ENCODE measurements at regions not wholly inside any gene's neighbourhood (a gene's known extent, or its start where the extent isn't known, plus 50 kb on each side); places are given as distances from the start of the nearest gene placed in this dataset.

GRCh38 chr10:8133146-8133545 is 78.7 kb downstream of the GATA3 start:
- H3K4me3 ChIP-seq (ENCODE audit: low read depth, low read length), result no peak overlapping the region
- H3K36me3 Mint-ChIP-seq (ENCODE audit: insufficient read depth, unreplicated experiment), result no peaks in the 10 kb centered on the region
- no peaks in the 10 kb centered on the region for H3K27me3 ChIP-seq (replicated peaks; ENCODE audit: control insufficient read depth, insufficient read depth, low read length)
- intact Hi-C loops (cut with micrococcal nuclease; ENCODE audit: unreplicated experiment), result no loop called here
- ChIA-PET POLR2A (no interaction called here), CTCF (no interaction called here)
- no peaks in the 10 kb centered on the region for H3K4me1 ChIP-seq
- no TSS peak for BruUV-seq (replicated peaks)
- H3K27me3 Mint-ChIP-seq (ENCODE audit: insufficient read depth, unreplicated experiment), result no peaks in the 10 kb centered on the region
- TF ChIP-seq CTCF (IDR thresholded peaks at IDR 0.05; ENCODE audit: insufficient read depth in 1 of 2, low read depth in 1 of 2, low read length in 1 of 2, severe bottlenecking in 1 of 2, unreplicated experiment in 1 of 2), result no peak
- no peak overlapping the region for H3K27ac Mint-ChIP-seq (ENCODE audit: unreplicated experiment)
- H3K36me3 ChIP-seq (ENCODE audit: control insufficient read depth, insufficient read depth, low read length), result no peaks in the 10 kb centered on the region
- DNase-seq, result no peak
- no peaks in the 10 kb centered on the region for H3K9me3 ChIP-seq
- no peaks in the 10 kb centered on the region for H3K4me1 Mint-ChIP-seq (ENCODE audit: low read depth, unreplicated experiment)
- no peak overlapping the region for H3K4me3 Mint-ChIP-seq (ENCODE audit: unreplicated experiment)
- no peaks in the 10 kb centered on the region for H3K9me3 Mint-ChIP-seq (ENCODE audit: unreplicated experiment)

GRCh38 chr10:8136736-8137135 is 82.2 kb downstream of the GATA3 start:
- DNase-seq, result no peak
- POLR2A ChIA-PET, result no interaction called here
- Mint-ChIP-seq H3K36me3 (ENCODE audit: insufficient read depth, unreplicated experiment) (no peaks in the 10 kb centered on the region), H3K4me1 (ENCODE audit: low read depth, unreplicated experiment) (no peaks in the 10 kb centered on the region), H3K27ac (ENCODE audit: unreplicated experiment) (no peak overlapping the region), H3K4me3 (ENCODE audit: unreplicated experiment) (no peak overlapping the region), H3K27me3 (ENCODE audit: insufficient read depth, unreplicated experiment) (no peaks in the 10 kb centered on the region), H3K9me3 (ENCODE audit: unreplicated experiment) (no peaks in the 10 kb centered on the region)
- Histone ChIP-seq H3K27me3 (replicated peaks; ENCODE audit: control insufficient read depth, insufficient read depth, low read length) (no peaks in the 10 kb centered on the region), H3K4me3 (ENCODE audit: low read depth, low read length) (no peak overlapping the region), H3K4me1 (no peaks in the 10 kb centered on the region), H3K9me3 (no peaks in the 10 kb centered on the region), H3K36me3 (ENCODE audit: control insufficient read depth, insufficient read depth, low read length) (no peaks in the 10 kb centered on the region)
- CTCF ChIA-PET, result no interaction called here
- no TSS peak for BruUV-seq (replicated peaks)
- TF ChIP-seq CTCF (IDR thresholded peaks at IDR 0.05; ENCODE audit: insufficient read depth in 1 of 2, low read depth in 1 of 2, low read length in 1 of 2, severe bottlenecking in 1 of 2, unreplicated experiment in 1 of 2), result no peak
- intact Hi-C loops (cut with micrococcal nuclease; ENCODE audit: unreplicated experiment), result loop anchor here (5.0 kb wide), 1 partner anchor 46 kb away; no protein-coding TSS in a partner anchor

- H3K27me3 Mint-ChIP-seq (ENCODE audit: insufficient read depth, unreplicated experiment), result no peaks in the 10 kb centered on the region
- no peak overlapping the region for H3K27ac Mint-ChIP-seq (ENCODE audit: unreplicated experiment)
- Histone ChIP-seq H3K36me3 (ENCODE audit: control insufficient read depth, insufficient read depth, low read length) (no peaks in the 10 kb centered on the region), H3K4me1 (no peaks in the 10 kb centered on the region), H3K9me3 (no peaks in the 10 kb centered on the region), H3K27me3 (replicated peaks; ENCODE audit: control insufficient read depth, insufficient read depth, low read length) (no peaks in the 10 kb centered on the region), H3K4me3 (ENCODE audit: low read depth, low read length) (no peak overlapping the region)
- no TSS peak for BruUV-seq (replicated peaks)
- ChIA-PET CTCF (no interaction called here), POLR2A (no interaction called here)
- DNase-seq, result no peak
- intact Hi-C loops (cut with micrococcal nuclease; ENCODE audit: unreplicated experiment), result loop anchor here (5.0 kb wide), 1 partner anchor 45 kb away; no protein-coding TSS in a partner anchor
- H3K4me3 Mint-ChIP-seq (ENCODE audit: unreplicated experiment), result no peak overlapping the region
- no peak for TF ChIP-seq CTCF (IDR thresholded peaks at IDR 0.05; ENCODE audit: insufficient read depth in 1 of 2, low read depth in 1 of 2, low read length in 1 of 2, severe bottlenecking in 1 of 2, unreplicated experiment in 1 of 2)
- no peaks in the 10 kb centered on the region for H3K9me3 Mint-ChIP-seq (ENCODE audit: unreplicated experiment)
- H3K4me1 Mint-ChIP-seq (ENCODE audit: low read depth, unreplicated experiment), result no peaks in the 10 kb centered on the region
- H3K36me3 Mint-ChIP-seq (ENCODE audit: insufficient read depth, unreplicated experiment), result no peaks in the 10 kb centered on the region
Observed at GRCh38 chr10:8137272-8137681, 82.8 kb downstream of the GATA3 start.
